Skeletal muscle tissue (tissue), 3 donors: ENCODE measurements at regions not wholly inside any gene's neighbourhood (a gene's known extent, or its start where the extent isn't known, plus 50 kb on each side); places are given as distances from the start of the nearest gene placed in this dataset.

Experiments used
- H3K27ac ChIP-seq: one replicate; pipeline ENCODE4 v1.7.0; 2013; ENCODE audit warnings: mild to moderate bottlenecking, low read depth, low read length, inconsistent platforms
- H3K27me3 ChIP-seq, 3 donors: one replicate each; pipeline ENCODE4 v1.7.0; 2013; ENCODE audit warnings: low read length in 3 of 3; ENCODE audit not compliant: control insufficient read depth in 3 of 3, insufficient read depth in 3 of 3
- H3K36me3 ChIP-seq, 3 donors: one replicate each; pipeline ENCODE4 v1.7.0; 2013; ENCODE audit warnings: low read length in 3 of 3; ENCODE audit not compliant: control insufficient read depth in 3 of 3, insufficient read depth in 3 of 3
- H3K4me1 ChIP-seq, 3 donors: one replicate each; pipeline ENCODE4 v1.7.0; 2013; ENCODE audit warnings: low read length in 3 of 3, mild to moderate bottlenecking in 3 of 3; ENCODE audit not compliant: control insufficient read depth in 3 of 3, insufficient read depth in 3 of 3
- H3K4me3 ChIP-seq, 3 donors: one replicate each; pipeline ENCODE4 v1.7.0; 2013; ENCODE audit warnings: low read length in 3 of 3
- H3K9ac ChIP-seq, 3 donors: one replicate each; pipeline ENCODE4 v1.7.0; 2013; ENCODE audit warnings: low read length in 3 of 3, mild to moderate bottlenecking in 3 of 3, moderate library complexity in 2 of 3, low read depth in 1 of 3
- H3K9me3 ChIP-seq, 3 donors: one replicate each; pipeline ENCODE4 v1.7.0; 2013; ENCODE audit warnings: low read length in 3 of 3; ENCODE audit not compliant: control insufficient read depth in 3 of 3
- donor health status: Osteomylitis.

DNA sequence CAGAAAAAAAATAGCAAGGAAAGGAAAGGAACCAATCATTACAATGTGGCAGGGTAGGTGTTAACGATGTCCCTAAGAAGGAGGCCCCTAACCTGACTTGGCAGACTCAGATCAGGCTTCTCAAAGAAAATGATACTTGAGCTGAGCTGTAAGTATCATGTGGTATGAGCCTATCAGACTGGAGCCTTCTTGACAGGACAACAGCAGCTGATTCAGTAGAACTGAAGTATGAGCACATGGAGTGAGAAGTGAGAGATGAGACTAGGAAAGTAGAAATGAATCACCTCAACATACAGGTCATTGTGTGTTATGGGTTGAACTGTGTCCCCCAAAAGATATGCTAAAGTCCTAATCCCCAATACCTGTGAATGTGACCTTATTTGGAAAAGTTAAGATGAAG, 66.3 kb downstream of the MTERF1 start:
- Histone ChIP-seq H3K9me3 (no peaks in the 10 kb centered on the region), H3K27me3 (no peaks in the 10 kb centered on the region), H3K9ac (no peak overlapping the region), H3K36me3 (no peaks in the 10 kb centered on the region), H3K4me1 (no peaks in the 10 kb centered on the region), H3K27ac (no peak overlapping the region), H3K4me3 (no peak overlapping the region)
